ENCODE measurements at regions not wholly inside any gene's neighbourhood (a gene's known extent, or its start where the extent isn't known, plus 50 kb on each side); places are given as distances from the start of the nearest gene placed in this dataset.

- TF ChIP-seq, protein P1, sequence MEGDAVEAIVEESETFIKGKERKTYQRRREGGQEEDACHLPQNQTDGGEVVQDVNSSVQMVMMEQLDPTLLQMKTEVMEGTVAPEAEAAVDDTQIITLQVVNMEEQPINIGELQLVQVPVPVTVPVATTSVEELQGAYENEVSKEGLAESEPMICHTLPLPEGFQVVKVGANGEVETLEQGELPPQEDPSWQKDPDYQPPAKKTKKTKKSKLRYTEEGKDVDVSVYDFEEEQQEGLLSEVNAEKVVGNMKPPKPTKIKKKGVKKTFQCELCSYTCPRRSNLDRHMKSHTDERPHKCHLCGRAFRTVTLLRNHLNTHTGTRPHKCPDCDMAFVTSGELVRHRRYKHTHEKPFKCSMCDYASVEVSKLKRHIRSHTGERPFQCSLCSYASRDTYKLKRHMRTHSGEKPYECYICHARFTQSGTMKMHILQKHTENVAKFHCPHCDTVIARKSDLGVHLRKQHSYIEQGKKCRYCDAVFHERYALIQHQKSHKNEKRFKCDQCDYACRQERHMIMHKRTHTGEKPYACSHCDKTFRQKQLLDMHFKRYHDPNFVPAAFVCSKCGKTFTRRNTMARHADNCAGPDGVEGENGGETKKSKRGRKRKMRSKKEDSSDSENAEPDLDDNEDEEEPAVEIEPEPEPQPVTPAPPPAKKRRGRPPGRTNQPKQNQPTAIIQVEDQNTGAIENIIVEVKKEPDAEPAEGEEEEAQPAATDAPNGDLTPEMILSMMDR (IDR thresholded peaks at IDR 0.05; ENCODE audit: low read depth, low read length, poor library complexity, severe bottlenecking) = no peak
- no peak for TF ChIP-seq EZH2phosphoT487 (IDR thresholded peaks at IDR 0.05; ENCODE audit: borderline replicate concordance, low read length)
- Histone ChIP-seq H3K4me1 (ENCODE audit: control insufficient read depth, low read length) (no peaks in the 10 kb centered on the region), H3K27ac (ENCODE audit: low read depth, low read length) (no peak overlapping the region), H4K20me1 (ENCODE audit: control insufficient read depth, insufficient read depth, low read depth, low read length) (no peaks in the 10 kb centered on the region), H3F3A (ENCODE audit: control insufficient read depth, insufficient read depth) (no peaks in the 10 kb centered on the region), H3K27me3 (ENCODE audit: control insufficient read depth, low read length) (peaks cover 5% of the 10 kb centered on the region; the same call in 1 of the 2 replicates), H3K9me3 (ENCODE audit: control insufficient read depth, insufficient read depth, low read length) (no peaks in the 10 kb centered on the region), H3K79me2 (ENCODE audit: control insufficient read depth, low read length) (no peaks in the 10 kb centered on the region), H3K4me2 (ENCODE audit: low read length) (no peak overlapping the region), H3K9me2 (replicated peaks; ENCODE audit: control insufficient read depth, low read length) (no peaks in the 10 kb centered on the region), H3K36me3 (ENCODE audit: control insufficient read depth, low read length) (no peaks in the 10 kb centered on the region), H3K4me3 (ENCODE audit: low read length) (no peak overlapping the region)
Observed at GRCh38 chr12:4044101-4044500, 170.9 kb upstream of the PARP11 start.

DNA sequence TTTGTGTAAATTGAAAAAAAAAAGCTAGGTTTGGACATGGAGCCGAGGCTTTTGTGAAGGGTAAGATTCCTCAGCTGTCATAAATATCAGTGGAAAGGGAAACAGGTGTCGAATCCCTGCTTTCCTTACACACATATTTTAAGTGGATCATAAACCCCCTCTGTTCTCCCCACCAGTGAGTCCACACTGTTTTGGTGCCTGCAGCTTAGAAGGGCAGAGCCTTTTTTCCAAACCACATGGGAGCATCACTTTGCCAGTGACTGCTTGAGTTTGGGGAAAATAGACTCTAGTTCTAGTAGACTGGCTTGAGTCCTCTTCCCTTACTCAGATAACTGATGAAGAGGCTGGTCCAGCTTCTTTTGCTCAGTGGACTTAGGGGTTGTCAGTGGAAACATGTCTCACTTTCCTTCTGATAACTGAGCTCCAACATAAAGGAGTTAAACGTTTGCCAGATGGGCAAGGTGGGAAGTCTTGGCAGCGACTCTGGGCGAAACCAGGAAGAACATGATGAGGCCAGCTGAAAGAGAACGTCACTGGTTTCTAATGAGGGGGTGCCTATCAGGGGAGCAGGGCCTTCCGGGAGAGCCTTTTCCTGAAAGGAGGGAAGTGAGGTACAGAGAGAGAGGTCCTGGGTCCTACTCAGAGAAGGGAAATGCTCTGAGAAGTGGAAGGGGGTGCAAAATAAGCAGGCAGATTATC lies 168.1 kb upstream of the PARP11 start:
- Histone ChIP-seq H3F3A (ENCODE audit: control insufficient read depth, insufficient read depth) (no peaks in the 10 kb centered on the region), H3K4me1 (ENCODE audit: control insufficient read depth, low read length) (no peaks in the 10 kb centered on the region), H3K36me3 (ENCODE audit: control insufficient read depth, low read length) (no peaks in the 10 kb centered on the region), H4K20me1 (ENCODE audit: control insufficient read depth, insufficient read depth, low read depth, low read length) (no peaks in the 10 kb centered on the region), H3K4me3 (ENCODE audit: low read length) (no peak overlapping the region), H3K9me3 (ENCODE audit: control insufficient read depth, insufficient read depth, low read length) (no peaks in the 10 kb centered on the region), H3K79me2 (ENCODE audit: control insufficient read depth, low read length) (no peaks in the 10 kb centered on the region), H3K4me2 (ENCODE audit: low read length) (no peak overlapping the region), H3K27me3 (ENCODE audit: control insufficient read depth, low read length) (peaks cover 4% of the 10 kb centered on the region; the same call in 1 of the 2 replicates), H3K27ac (ENCODE audit: low read depth, low read length) (no peak overlapping the region), H3K9me2 (replicated peaks; ENCODE audit: control insufficient read depth, low read length) (no peaks in the 10 kb centered on the region)
- TF ChIP-seq, protein P1 (IDR thresholded peaks at IDR 0.05; ENCODE audit: low read depth, low read length, poor library complexity, severe bottlenecking) = no peak
- no peak for TF ChIP-seq EZH2phosphoT487 (IDR thresholded peaks at IDR 0.05; ENCODE audit: borderline replicate concordance, low read length)

DNA sequence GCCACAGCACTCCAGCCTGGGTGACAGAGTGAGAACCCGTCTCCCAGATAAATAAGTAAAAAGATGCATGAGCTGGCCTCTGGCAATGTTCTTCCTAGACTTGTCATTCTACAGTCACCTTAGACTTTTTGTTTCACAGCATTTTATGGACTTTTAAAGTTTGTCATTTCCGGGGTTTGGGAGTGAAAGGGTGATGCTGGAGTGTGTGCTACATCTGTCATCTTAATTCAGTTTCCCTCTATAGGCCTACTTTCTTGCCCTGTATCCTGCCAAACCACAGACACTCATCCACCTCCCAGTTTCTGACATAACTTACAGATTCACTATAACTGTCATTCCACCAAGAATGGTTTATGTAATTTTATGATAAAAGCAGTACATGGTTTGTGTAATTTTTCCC lies 166.7 kb upstream of the PARP11 start:
- TF ChIP-seq, protein P1 (IDR thresholded peaks at IDR 0.05; ENCODE audit: low read depth, low read length, poor library complexity, severe bottlenecking) = no peak
- TF ChIP-seq EZH2phosphoT487 (IDR thresholded peaks at IDR 0.05; ENCODE audit: borderline replicate concordance, low read length) = no peak
- Histone ChIP-seq H3K4me2 (ENCODE audit: low read length) (no peak overlapping the region), H3K27me3 (ENCODE audit: control insufficient read depth, low read length) (peaks cover 4% of the 10 kb centered on the region; the same call in 1 of the 2 replicates)

More for the DNA sequence above, 166.7 kb upstream of the PARP11 start:
- H4K20me1 ChIP-seq (ENCODE audit: control insufficient read depth, insufficient read depth, low read depth, low read length) = no peaks in the 10 kb centered on the region
- H3K36me3 ChIP-seq (ENCODE audit: control insufficient read depth, low read length) = no peaks in the 10 kb centered on the region
- H3K4me1 ChIP-seq (ENCODE audit: control insufficient read depth, low read length) = no peaks in the 10 kb centered on the region
- no peak overlapping the region for H3K4me3 ChIP-seq (ENCODE audit: low read length)
- no peaks in the 10 kb centered on the region for H3K9me3 ChIP-seq (ENCODE audit: control insufficient read depth, insufficient read depth, low read length)
- no peak overlapping the region for H3K27ac ChIP-seq (ENCODE audit: low read depth, low read length)
- H3K79me2 ChIP-seq (ENCODE audit: control insufficient read depth, low read length) = no peaks in the 10 kb centered on the region
- no peaks in the 10 kb centered on the region for H3K9me2 ChIP-seq (replicated peaks; ENCODE audit: control insufficient read depth, low read length)
- no peaks in the 10 kb centered on the region for H3F3A ChIP-seq (ENCODE audit: control insufficient read depth, insufficient read depth)

Measured in DOHH2 (cell line).